ENCODE measurements at regions not wholly inside any gene's neighbourhood (a gene's known extent, or its start where the extent isn't known, plus 50 kb on each side); places are given as distances from the start of the nearest gene placed in this dataset.

DNA sequence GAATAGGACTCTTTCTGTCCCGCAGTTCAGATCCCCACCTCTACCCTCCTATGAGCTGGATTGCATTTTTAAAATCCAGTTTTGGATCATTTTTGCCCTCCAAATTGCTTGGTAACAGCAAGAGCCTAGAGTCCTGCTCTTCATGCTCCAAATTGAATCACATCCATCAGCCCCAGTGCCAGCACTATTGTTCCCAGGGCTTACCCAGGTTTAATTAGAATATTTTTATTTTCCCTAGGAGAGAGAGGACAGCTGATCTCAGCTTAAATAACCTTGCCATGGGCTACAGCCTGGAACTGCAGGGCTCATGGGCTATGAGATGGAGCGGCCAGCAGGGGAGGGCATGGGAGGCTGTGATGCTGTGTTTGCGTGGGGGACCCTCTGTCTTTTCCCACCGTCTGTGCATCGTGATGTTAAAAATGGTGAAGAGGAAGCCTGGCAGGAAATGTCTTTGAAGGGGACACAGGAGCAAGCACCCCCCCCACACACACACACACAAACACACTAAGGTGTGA lies 59.4 kb upstream of the WSCD2 start:
- TF ChIP-seq POLR2A (IDR thresholded peaks at IDR 0.05; ENCODE audit: low read length) (no peak), GATA1 (IDR thresholded peaks at IDR 0.05; ENCODE audit: low read depth, low read length) (no peak)
